AG04450 (cell line): ENCODE measurements at regions not wholly inside any gene's neighbourhood (a gene's known extent, or its start where the extent isn't known, plus 50 kb on each side); places are given as distances from the start of the nearest gene placed in this dataset.

ENCODE experiments used
- CTCF ChIA-PET: fragments of 300-600, 350-600 bp; formaldehyde crosslinking; extraction: SDS; loops from one replicate; lab custom pipeline; 2022; ENCODE audit warnings: antibody characterized with exemption, inconsistent platforms; lab: Charles Lee
- POLR2A ChIA-PET: fragments of 350-600 bp; formaldehyde crosslinking; extraction: SDS; loops from one replicate; lab custom pipeline; 2021; ENCODE audit warnings: antibody characterized with exemption, inconsistent platforms; lab: Yijun Ruan, JAX
- DNase-seq: peaks from one replicate; pipeline ENCODE4 v3.0.0-alpha.2; 2011; ENCODE audit warnings: low read depth, low spot score
- H3K27ac ChIP-seq: one replicate; pipeline ENCODE4 v1.5.1; 2012; ENCODE audit warnings: low read depth, low read length, control low read depth
- H3K27me3 ChIP-seq: one replicate; pipeline ENCODE4 v1.6.0; 2012; ENCODE audit warnings: low read length; ENCODE audit not compliant: control insufficient read depth, insufficient read depth
- H3K4me3 ChIP-seq: 2 replicates; pipeline ENCODE4 v1.5.1; 2011; ENCODE audit warnings: mild to moderate bottlenecking, low read depth, low read length, control low read depth
- H3K9me3 ChIP-seq: 2 replicates; pipeline ENCODE4 v1.5.1; 2012; ENCODE audit warnings: low read length; ENCODE audit not compliant: control insufficient read depth, insufficient read depth
- TF ChIP-seq, protein P1 (sequence below): IDR thresholded peaks from 2 replicates; pipeline ENCODE4 v1.5.1; 2011; ENCODE audit warnings: low read depth, low read length, control low read depth, inconsistent platforms

DNA sequence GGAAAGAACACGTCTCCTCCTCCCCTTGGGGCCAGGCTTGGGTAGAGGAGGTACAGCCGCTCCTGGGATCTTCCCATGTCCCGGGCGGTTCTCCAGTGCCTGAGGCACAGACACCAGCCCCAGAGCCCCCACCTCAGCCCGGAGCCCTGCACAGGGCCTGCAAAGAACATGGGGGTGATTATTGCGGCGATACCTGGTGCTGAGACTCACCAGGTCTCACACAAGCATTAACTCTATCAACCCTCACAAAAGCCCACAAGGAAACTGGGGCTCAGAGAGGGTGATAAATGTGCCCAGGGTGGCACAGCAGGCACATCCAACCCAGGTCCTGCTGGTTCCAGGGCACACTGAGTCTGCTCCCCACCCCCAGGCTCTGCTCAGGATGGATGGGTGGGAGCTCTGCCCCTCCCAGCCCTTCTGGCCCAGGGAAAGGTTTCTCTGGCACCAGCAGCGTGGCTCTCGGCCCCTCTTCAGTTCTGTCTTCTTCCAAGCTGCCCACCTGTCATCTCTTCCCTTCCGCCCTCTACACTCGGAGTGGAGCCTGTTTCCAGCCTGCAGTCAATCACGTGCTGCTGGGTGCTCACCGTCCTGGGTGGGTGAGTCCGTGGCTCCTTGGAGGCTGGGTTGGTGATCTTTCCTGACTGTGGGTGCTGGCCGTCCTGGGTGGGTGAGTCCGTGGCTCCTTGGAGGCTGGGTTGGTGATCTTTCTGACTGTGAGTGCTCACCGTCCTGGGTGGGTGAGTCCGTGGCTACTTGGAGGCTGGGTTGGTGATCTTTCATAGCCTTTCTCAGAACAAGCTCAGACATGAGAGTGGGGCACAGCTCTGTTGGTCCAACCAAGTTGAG lies 53.6 kb upstream of the AJAP1 start:
- ChIA-PET CTCF (no interaction called here), POLR2A (no interaction called here)
- no peak overlapping the region for H3K27ac ChIP-seq
- H3K9me3 ChIP-seq: peaks cover 81% of the 10 kb centered on the region
- TF ChIP-seq, protein P1, sequence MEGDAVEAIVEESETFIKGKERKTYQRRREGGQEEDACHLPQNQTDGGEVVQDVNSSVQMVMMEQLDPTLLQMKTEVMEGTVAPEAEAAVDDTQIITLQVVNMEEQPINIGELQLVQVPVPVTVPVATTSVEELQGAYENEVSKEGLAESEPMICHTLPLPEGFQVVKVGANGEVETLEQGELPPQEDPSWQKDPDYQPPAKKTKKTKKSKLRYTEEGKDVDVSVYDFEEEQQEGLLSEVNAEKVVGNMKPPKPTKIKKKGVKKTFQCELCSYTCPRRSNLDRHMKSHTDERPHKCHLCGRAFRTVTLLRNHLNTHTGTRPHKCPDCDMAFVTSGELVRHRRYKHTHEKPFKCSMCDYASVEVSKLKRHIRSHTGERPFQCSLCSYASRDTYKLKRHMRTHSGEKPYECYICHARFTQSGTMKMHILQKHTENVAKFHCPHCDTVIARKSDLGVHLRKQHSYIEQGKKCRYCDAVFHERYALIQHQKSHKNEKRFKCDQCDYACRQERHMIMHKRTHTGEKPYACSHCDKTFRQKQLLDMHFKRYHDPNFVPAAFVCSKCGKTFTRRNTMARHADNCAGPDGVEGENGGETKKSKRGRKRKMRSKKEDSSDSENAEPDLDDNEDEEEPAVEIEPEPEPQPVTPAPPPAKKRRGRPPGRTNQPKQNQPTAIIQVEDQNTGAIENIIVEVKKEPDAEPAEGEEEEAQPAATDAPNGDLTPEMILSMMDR: no peak
- H3K27me3 ChIP-seq: no peaks in the 10 kb centered on the region
- DNase-seq: no peak
- no peak overlapping the region for H3K4me3 ChIP-seq

DNA sequence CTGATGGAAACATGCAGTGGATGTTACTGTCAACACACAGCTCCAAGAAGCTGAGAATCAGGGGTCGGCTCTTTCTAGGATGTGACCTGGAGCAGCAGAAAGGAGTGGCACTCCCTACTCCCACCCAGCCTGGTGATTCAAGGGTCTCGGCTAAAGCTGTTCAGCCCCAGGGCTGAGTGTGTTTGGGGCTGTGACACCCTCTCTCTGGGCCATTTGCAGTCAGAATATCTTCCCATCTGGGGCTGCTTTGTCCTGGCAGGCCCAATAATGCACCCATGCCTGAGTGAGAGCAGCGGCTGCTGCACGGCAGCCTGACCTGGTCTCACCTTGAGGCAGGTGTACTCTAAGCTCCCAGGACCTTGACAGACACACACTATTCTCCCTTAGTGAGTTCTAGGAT lies 52.5 kb upstream of the AJAP1 start:
- ChIA-PET CTCF (no interaction called here), POLR2A (no interaction called here)
- TF ChIP-seq, protein P1: no peak
- H3K9me3 ChIP-seq: peaks cover 81% of the 10 kb centered on the region
- H3K27ac ChIP-seq: no peak overlapping the region
- H3K27me3 ChIP-seq: no peaks in the 10 kb centered on the region
- H3K4me3 ChIP-seq: no peak overlapping the region
- DNase-seq: no peak

DNA sequence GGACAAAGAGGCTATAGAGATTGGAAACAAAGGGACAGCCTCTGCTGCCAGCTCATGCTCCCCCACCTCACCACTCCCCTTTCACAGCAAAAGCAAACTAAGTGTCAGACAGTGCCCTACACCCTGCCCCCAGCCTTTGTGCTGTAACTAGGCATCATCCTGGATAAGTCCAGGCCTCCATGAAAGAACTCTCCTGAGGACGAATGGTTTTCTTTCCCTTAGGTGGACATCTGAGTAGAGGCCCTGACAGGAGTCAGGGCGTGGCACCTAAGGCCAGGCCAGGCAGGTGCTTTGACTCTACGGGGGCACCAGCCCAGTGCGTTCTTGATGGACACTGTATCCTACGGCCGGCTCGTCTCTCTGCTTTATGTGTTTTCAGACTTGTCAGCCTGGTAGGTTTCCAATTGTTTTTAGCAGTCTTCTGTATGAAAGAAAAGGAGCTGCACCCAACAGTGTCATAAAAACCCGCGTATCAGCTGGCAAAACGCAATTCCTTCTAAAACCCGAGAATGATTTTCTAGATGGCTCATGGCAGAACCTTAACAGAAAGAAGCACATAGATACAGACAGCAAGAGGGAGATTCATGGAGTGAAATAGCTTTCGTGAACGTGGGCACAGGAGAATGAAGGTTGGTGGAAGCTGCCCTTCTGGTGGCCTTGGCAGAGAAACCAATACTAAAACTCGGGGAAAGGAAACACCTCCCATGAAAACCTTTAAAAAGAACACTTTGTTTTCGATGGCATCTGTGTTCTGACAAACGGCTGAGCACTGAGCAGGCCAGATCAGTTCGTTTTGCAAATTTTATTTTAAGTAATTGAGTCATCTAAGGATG lies 51.7 kb upstream of the AJAP1 start:
- CTCF ChIA-PET: no interaction called here
- TF ChIP-seq, protein P1: no peak
- POLR2A ChIA-PET: no interaction called here

DNA sequence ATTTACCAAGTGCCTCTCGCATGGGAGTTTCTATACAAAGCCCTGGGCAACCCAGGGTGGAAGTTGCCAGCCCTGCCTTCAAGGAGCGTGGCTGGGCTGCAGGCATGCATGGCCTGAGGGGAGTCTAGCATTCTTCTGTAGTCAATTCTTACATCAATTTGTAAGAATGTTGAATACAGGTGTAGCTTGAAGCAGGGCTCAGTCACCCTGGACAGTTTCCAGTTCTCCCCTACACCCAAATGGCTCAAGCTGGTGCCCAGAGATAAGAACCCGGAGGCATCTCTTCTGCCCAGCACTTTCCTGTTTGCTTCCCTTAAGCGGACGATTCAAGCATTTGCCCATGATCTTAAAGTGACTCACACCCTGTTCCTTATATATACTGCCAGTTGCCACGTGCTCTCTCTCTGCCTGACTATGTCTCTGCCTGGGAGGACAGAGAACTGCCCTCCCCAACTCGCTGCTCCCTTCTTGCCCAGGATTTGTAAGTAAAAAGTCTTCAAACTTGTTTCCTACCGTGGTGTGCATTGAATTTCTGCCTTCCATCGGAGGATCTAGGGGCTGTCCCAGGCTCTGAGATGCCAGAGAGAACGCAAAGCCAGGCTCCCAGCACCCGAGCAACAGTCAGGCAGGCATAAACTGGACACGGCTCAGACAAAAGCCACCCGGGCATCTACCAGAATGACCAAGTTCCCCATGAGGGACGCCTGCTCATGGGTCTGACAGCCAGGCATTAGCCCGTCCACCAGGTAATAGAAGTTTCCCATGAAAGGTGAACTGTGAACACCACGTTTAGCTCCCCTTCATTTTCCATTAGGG lies 50.9 kb upstream of the AJAP1 start:
- POLR2A ChIA-PET: no interaction called here
- CTCF ChIA-PET: no interaction called here
- H3K9me3 ChIP-seq: peaks cover 93% of the 10 kb centered on the region
- H3K4me3 ChIP-seq: no peak overlapping the region
- no peaks in the 10 kb centered on the region for H3K27me3 ChIP-seq
- no peak for DNase-seq
- no peak overlapping the region for H3K27ac ChIP-seq
- TF ChIP-seq, protein P1: no peak

More for the DNA sequence above, 51.7 kb upstream of the AJAP1 start:
- no peak for DNase-seq
- Histone ChIP-seq H3K4me3 (no peak overlapping the region), H3K9me3 (peaks cover 88% of the 10 kb centered on the region), H3K27ac (no peak overlapping the region), H3K27me3 (no peaks in the 10 kb centered on the region)
